Stimulated activated naive B cell treated with anti-CD40 and anti-IgM and Interleukin-4, amounts not matched to agents 10 μg/mL and 1 μg/mL and 100 μg/mL, for 72 hours (primary cell): ENCODE measurements at regions not wholly inside any gene's neighbourhood (a gene's known extent, or its start where the extent isn't known, plus 50 kb on each side); places are given as distances from the start of the nearest gene placed in this dataset.

ENCODE experiments used
- ATAC-seq, 2 donors: fragments of 150-1000 bp; cut with Tn5 transposase; replicated peaks; 2 replicates each; pipeline ENCODE4 v1.10.0; 2021; ENCODE audit warnings: moderate library complexity in 1 of 2
- DNase-seq: peaks from one replicate; pipeline ENCODE4 v3.0.0; 2021
- H3K27ac Mint-ChIP-seq: one replicate; pipeline ENCODE4 v1.8.0; 2022; ENCODE audit warnings: mild to moderate bottlenecking, mixed read lengths
- H3K27me3 Mint-ChIP-seq, 2 donors: one replicate each; pipeline ENCODE4 v1.8.0; 2022; ENCODE audit warnings: mixed read lengths in 2 of 2
- H3K36me3 Mint-ChIP-seq, 2 donors: one replicate each; pipeline ENCODE4 v1.8.0; 2022; ENCODE audit warnings: mixed read lengths in 2 of 2, mild to moderate bottlenecking in 1 of 2
- H3K4me1 Mint-ChIP-seq, 2 donors: one replicate each; pipeline ENCODE4 v1.8.0; 2022; ENCODE audit warnings: mixed read lengths in 2 of 2, mild to moderate bottlenecking in 1 of 2
- H3K4me3 Mint-ChIP-seq, 2 donors: one replicate each; pipeline ENCODE4 v1.8.0; 2022; ENCODE audit warnings: mild to moderate bottlenecking in 2 of 2, mixed read lengths in 2 of 2, moderate library complexity in 1 of 2
- H3K9me3 Mint-ChIP-seq, 2 donors: one replicate each; pipeline ENCODE4 v1.8.0; 2022; ENCODE audit warnings: mixed read lengths in 2 of 2, mild to moderate bottlenecking in 1 of 2

GRCh38 chr3:16816048-16816780 is 68.5 kb upstream of the PLCL2 start:
- ATAC-seq (peak in 1 of 2 donors; percentile 16), DNase-seq (no peak)
- Mint-ChIP-seq H3K4me1 (peaks cover 8 to 13% of the 10 kb centered on the region in 2 donors), H3K4me3 (no peak overlapping the region), H3K27ac (no peak overlapping the region), H3K9me3 (peaks cover 4 to 5% of the 10 kb centered on the region in 2 donors), H3K36me3 (peaks cover 0 to 3% of the 10 kb centered on the region in 2 donors), H3K27me3 (no peaks in the 10 kb centered on the region)

GRCh38 chr3:16817197-16817596 is 67.6 kb upstream of the PLCL2 start:
- no peak overlapping the region for H3K4me3 Mint-ChIP-seq
- H3K27me3 Mint-ChIP-seq = no peaks in the 10 kb centered on the region
- no peak overlapping the region for H3K27ac Mint-ChIP-seq
- ATAC-seq = no peak
- no peak for DNase-seq
- H3K9me3 Mint-ChIP-seq = peaks cover 4 to 5% of the 10 kb centered on the region in 2 donors
- peaks cover 5 to 8% of the 10 kb centered on the region in 2 donors for H3K4me1 Mint-ChIP-seq
- H3K36me3 Mint-ChIP-seq = peaks cover 0 to 3% of the 10 kb centered on the region in 2 donors

GRCh38 chr3:16818194-16818593 is 66.6 kb upstream of the PLCL2 start:
- Mint-ChIP-seq H3K27ac (no peak overlapping the region), H3K4me3 (no peak overlapping the region), H3K9me3 (peaks cover 4 to 5% of the 10 kb centered on the region in 2 donors), H3K4me1 (peaks cover 8 to 12% of the 10 kb centered on the region in 2 donors), H3K27me3 (no peaks in the 10 kb centered on the region), H3K36me3 (peaks cover 0 to 3% of the 10 kb centered on the region in 2 donors)
- no peak for DNase-seq
- no peak for ATAC-seq

GRCh38 chr3:16818945-16819344 is 65.8 kb upstream of the PLCL2 start:
- no peak overlapping the region for H3K27ac Mint-ChIP-seq
- peaks cover 0 to 3% of the 10 kb centered on the region in 2 donors for H3K36me3 Mint-ChIP-seq
- H3K4me3 Mint-ChIP-seq = no peak overlapping the region
- H3K4me1 Mint-ChIP-seq = peaks cover 14 to 17% of the 10 kb centered on the region in 2 donors
- H3K27me3 Mint-ChIP-seq = no peaks in the 10 kb centered on the region
- ATAC-seq = no peak
- DNase-seq = no peak
- H3K9me3 Mint-ChIP-seq = peaks cover 4 to 5% of the 10 kb centered on the region in 2 donors

- peaks cover 0 to 2% of the 10 kb centered on the region in 2 donors for H3K9me3 Mint-ChIP-seq
- peaks cover 23 to 26% of the 10 kb centered on the region in 2 donors for H3K4me1 Mint-ChIP-seq
- ATAC-seq = peak in 1 of 2 donors; percentile 31
- no peak for DNase-seq
- H3K27ac Mint-ChIP-seq = no peak overlapping the region
- no peak overlapping the region for H3K4me3 Mint-ChIP-seq
- H3K36me3 Mint-ChIP-seq = peaks cover 0 to 3% of the 10 kb centered on the region in 2 donors
- H3K27me3 Mint-ChIP-seq = no peaks in the 10 kb centered on the region
Measured at GRCh38 chr3:16820485-16820884, 64.3 kb upstream of the PLCL2 start.

- ATAC-seq (no peak), DNase-seq (no peak)
- Mint-ChIP-seq H3K27me3 (no peaks in the 10 kb centered on the region), H3K9me3 (peaks cover 0 to 2% of the 10 kb centered on the region in 2 donors), H3K4me1 (peaks cover 23 to 26% of the 10 kb centered on the region in 2 donors), H3K4me3 (no peak overlapping the region), H3K36me3 (peaks cover 0 to 3% of the 10 kb centered on the region in 2 donors), H3K27ac (no peak overlapping the region)
Measured at GRCh38 chr3:16821053-16821452, 63.7 kb upstream of the PLCL2 start.

GRCh38 chr3:16824081-16824696 is 60.6 kb upstream of the PLCL2 start:
- H3K4me1 Mint-ChIP-seq = peaks cover 21 to 32% of the 10 kb centered on the region in 2 donors
- peak overlapping the region in 1 of 2 donors; percentile 32 for H3K4me3 Mint-ChIP-seq
- no peak overlapping the region for H3K27ac Mint-ChIP-seq

GRCh38 chr3:16825617-16826204 is 59.0 kb upstream of the PLCL2 start:
- Mint-ChIP-seq H3K27me3 (no peaks in the 10 kb centered on the region), H3K9me3 (no peaks in the 10 kb centered on the region), H3K36me3 (no peaks in the 10 kb centered on the region), H3K4me3 (no peak overlapping the region), H3K27ac (no peak overlapping the region), H3K4me1 (peaks cover 20 to 30% of the 10 kb centered on the region in 2 donors)
- DNase-seq (no peak), ATAC-seq (no peak)

More at GRCh38 chr3:16824081-16824696, 60.6 kb upstream of the PLCL2 start:
- peaks cover 0 to under 1% of the 10 kb centered on the region in 2 donors for H3K9me3 Mint-ChIP-seq
- H3K27me3 Mint-ChIP-seq = no peaks in the 10 kb centered on the region
- ATAC-seq = peak; percentile 89 to 92
- peaks cover 0 to 1% of the 10 kb centered on the region in 2 donors for H3K36me3 Mint-ChIP-seq
- DNase-seq = no peak

GRCh38 chr3:16828815-16829214 is 55.9 kb upstream of the PLCL2 start:
- Mint-ChIP-seq H3K27me3 (no peaks in the 10 kb centered on the region), H3K4me1 (peaks cover 12 to 21% of the 10 kb centered on the region in 2 donors), H3K9me3 (no peaks in the 10 kb centered on the region), H3K27ac (no peak overlapping the region), H3K36me3 (no peaks in the 10 kb centered on the region), H3K4me3 (no peak overlapping the region)
- peak; percentile 44 for DNase-seq
- ATAC-seq = peak; percentile 70 to 72

GRCh38 chr3:16831846-16832245 is 52.9 kb upstream of the PLCL2 start:
- Mint-ChIP-seq H3K4me1 (peaks cover 2 to 10% of the 10 kb centered on the region in 2 donors), H3K9me3 (no peaks in the 10 kb centered on the region), H3K4me3 (no peak overlapping the region), H3K27ac (no peak overlapping the region), H3K36me3 (no peaks in the 10 kb centered on the region), H3K27me3 (no peaks in the 10 kb centered on the region)
- no peak for DNase-seq
- no peak for ATAC-seq

- H3K4me1 Mint-ChIP-seq = peaks cover 10 to 21% of the 10 kb centered on the region in 2 donors
- H3K9me3 Mint-ChIP-seq = no peaks in the 10 kb centered on the region
- no peaks in the 10 kb centered on the region for H3K36me3 Mint-ChIP-seq
- DNase-seq (no peak), ATAC-seq (no peak)
- no peak overlapping the region for H3K27ac Mint-ChIP-seq
- no peaks in the 10 kb centered on the region for H3K27me3 Mint-ChIP-seq
- no peak overlapping the region for H3K4me3 Mint-ChIP-seq
Measured at GRCh38 chr3:16834214-16834613, 50.5 kb upstream of the PLCL2 start.

GRCh38 chr3:16834753-16835152 is 50.0 kb upstream of the PLCL2 start:
- Mint-ChIP-seq H3K27me3 (no peaks in the 10 kb centered on the region), H3K27ac (no peak overlapping the region), H3K36me3 (no peaks in the 10 kb centered on the region), H3K4me1 (peaks cover 10 to 21% of the 10 kb centered on the region in 2 donors), H3K4me3 (no peak overlapping the region), H3K9me3 (no peaks in the 10 kb centered on the region)
- no peak for ATAC-seq
- DNase-seq = no peak
